ENCODE measurements at regions not wholly inside any gene's neighbourhood (a gene's known extent, or its start where the extent isn't known, plus 50 kb on each side); places are given as distances from the start of the nearest gene placed in this dataset.

- Histone ChIP-seq H3K27me3 (ENCODE audit: control insufficient read depth in 1 of 2, insufficient read depth in 2 of 2, low read length in 2 of 2) (no peaks in the 10 kb centered on the region), H3K27ac (ENCODE audit: extremely low read length, insufficient read depth, low read length) (no peak overlapping the region), H3K36me3 (replicated peaks in 1 of 2; ENCODE audit: control insufficient read depth in 1 of 2, insufficient read depth in 2 of 2, low read length in 2 of 2) (no peaks in the 10 kb centered on the region), H3K4me1 (ENCODE audit: insufficient read depth, low read length) (no peaks in the 10 kb centered on the region), H3K4me2 (ENCODE audit: low read depth, low read length) (no peak overlapping the region), H4K20me1 (ENCODE audit: insufficient read depth, low read length) (no peaks in the 10 kb centered on the region), H3K9me3 (ENCODE audit: low read length) (peaks cover 65% of the 10 kb centered on the region), H3K4me3 (replicated peaks in 1 of 3; ENCODE audit: insufficient read depth in 1 of 3, low read depth in 2 of 3, low read length in 3 of 3) (no peak overlapping the region), H3K79me2 (ENCODE audit: insufficient read depth, low read length) (no peaks in the 10 kb centered on the region), H2AFZ (ENCODE audit: low read length) (no peak overlapping the region), H3K9ac (ENCODE audit: insufficient read depth, low read depth, low read length) (no peak overlapping the region)
- FAIRE-seq (no peak), DNase-seq (ENCODE audit: low spot score) (no peak), ATAC-seq (no peak)
- 5% methylated on average over 5 of the region's 5 CpGs for WGBS (ENCODE audit: low lambda C conversion rate)
- CTCF ChIA-PET (ENCODE audit: low intra/inter-chr PET ratio, low total read pairs), result no interaction called here
- intact Hi-C loops (cut with micrococcal nuclease; ENCODE audit: unreplicated experiment) (no loop called here), in situ Hi-C loops (cut with HindIII; ENCODE audit: extremely low pct_ligation_motif_present, low pct_unique_long_range_greater_than_20kb) (no loop called here)
- POLR2A ChIA-PET, result no interaction called here
- no TSS peak for BruUV-seq (replicated peaks)
- TF ChIP-seq IKZF1 (IDR thresholded peaks at IDR 0.05), result no peak
- TF ChIP-seq DDIT3 (CRISPR knock-in tag; IDR thresholded peaks at IDR 0.05), result no peak
- no peak for TF ChIP-seq ZNF276 (CRISPR knock-in tag; IDR thresholded peaks at IDR 0.05; ENCODE audit: low read depth)
- no peak for TF ChIP-seq ZBTB26 (CRISPR knock-in tag; IDR thresholded peaks at IDR 0.05; ENCODE audit: borderline replicate concordance)
- no peak for TF ChIP-seq SMC3 (IDR thresholded peaks at IDR 0.05; ENCODE audit: low read length)
- no peak for TF ChIP-seq ZNF713 (CRISPR knock-in tag; IDR thresholded peaks at IDR 0.05)
- no peak for TF ChIP-seq SOX13 (IDR thresholded peaks at IDR 0.05)
- no peak for TF ChIP-seq SOX13 (CRISPR knock-in tag; conservative IDR thresholded peaks at IDR 0.05 in 1 of 2, IDR thresholded peaks at IDR 0.05 in 1 of 2)
- no peak for TF ChIP-seq TOPORS (CRISPR knock-in tag; IDR thresholded peaks at IDR 0.05)
- TF ChIP-seq ZNF709 (CRISPR knock-in tag; IDR thresholded peaks at IDR 0.05), result no peak
- no peak for TF ChIP-seq KLF12 (CRISPR knock-in tag; IDR thresholded peaks at IDR 0.05; ENCODE audit: borderline replicate concordance)
- TF ChIP-seq ZNF446 (CRISPR knock-in tag; IDR thresholded peaks at IDR 0.05), result no peak
- no peak for TF ChIP-seq STAG1 (CRISPR knock-in tag; IDR thresholded peaks at IDR 0.05)
- no peak for TF ChIP-seq ZNF225 (CRISPR knock-in tag; IDR thresholded peaks at IDR 0.05)
- no peak for TF ChIP-seq ZNF850 (CRISPR knock-in tag; conservative IDR thresholded peaks at IDR 0.05)
- no peak for TF ChIP-seq KLF13 (CRISPR knock-in tag; IDR thresholded peaks at IDR 0.05)
- TF ChIP-seq POLR2AphosphoS5 (IDR thresholded peaks at IDR 0.05; ENCODE audit: low read depth, low read length), result no peak
- no peak for TF ChIP-seq CEBPZ (IDR thresholded peaks at IDR 0.05; ENCODE audit: low read length)
- no peak for TF ChIP-seq KAT8 (CRISPR knock-in tag; IDR thresholded peaks at IDR 0.05)
Observed at GRCh38 chr2:5548991-5549715, 143.0 kb upstream of the SOX11 start.
